NB4 (cell line): ENCODE measurements at regions not wholly inside any gene's neighbourhood (a gene's known extent, or its start where the extent isn't known, plus 50 kb on each side); places are given as distances from the start of the nearest gene placed in this dataset.

Source experiments
- DNase-seq: peaks from one replicate; pipeline ENCODE4 v3.0.0; 2010; ENCODE audit warnings: low read depth
- H3K4me3 ChIP-seq: one replicate; pipeline ENCODE4 v1.5.1; 2011; ENCODE audit warnings: mild to moderate bottlenecking, low read depth, low read length, moderate library complexity
- CTCF ChIP-seq: IDR thresholded peaks from one replicate; pipeline ENCODE4 v1.5.1; 2012; ENCODE audit warnings: low read depth, low read length
- MAX ChIP-seq: IDR thresholded peaks from 2 replicates; pipeline ENCODE4 v1.6.1; 2011; ENCODE audit warnings: low read depth, low read length
- MYC ChIP-seq: IDR thresholded peaks from 2 replicates; pipeline ENCODE4 v1.6.1; 2011; ENCODE audit warnings: low read depth, low read length
- POLR2A ChIP-seq: IDR thresholded peaks from 2 replicates; pipeline ENCODE4 v1.6.1; 2011; ENCODE audit warnings: mild to moderate bottlenecking; ENCODE audit not compliant: insufficient read length; ENCODE audit errors: extremely low read depth

- no peak for DNase-seq
- TF ChIP-seq CTCF (no peak), MYC (no peak), MAX (no peak), POLR2A (no peak)
- H3K4me3 ChIP-seq = no peak overlapping the region
Observed at GRCh38 chr2:224190936-224191270, 151.8 kb upstream of the SERPINE2 start.

- TF ChIP-seq MYC (no peak), CTCF (no peak), POLR2A (no peak), MAX (no peak)
- no peak overlapping the region for H3K4me3 ChIP-seq
- no peak for DNase-seq
Observed at GRCh38 chr2:224190234-224190935, 151.3 kb upstream of the SERPINE2 start.

- TF ChIP-seq CTCF = no peak
- no peak for TF ChIP-seq MAX
- TF ChIP-seq MYC = no peak
- no peak for TF ChIP-seq POLR2A
- no peak overlapping the region for H3K4me3 ChIP-seq
- no peak for DNase-seq
Observed at GRCh38 chr2:224187220-224187619, 148.1 kb upstream of the SERPINE2 start.

GRCh38 chr2:224185023-224185601 is 146.0 kb upstream of the SERPINE2 start:
- H3K4me3 ChIP-seq = no peak overlapping the region
- no peak for DNase-seq
- TF ChIP-seq MAX (no peak), POLR2A (no peak), MYC (no peak), CTCF (no peak)

- TF ChIP-seq MYC (no peak), POLR2A (no peak), MAX (no peak), CTCF (no peak)
- H3K4me3 ChIP-seq = no peak overlapping the region
- no peak for DNase-seq
Observed at GRCh38 chr2:224183086-224183485, 144.0 kb upstream of the SERPINE2 start.
